HG02885 (cell line): ENCODE measurements at regions not wholly inside any gene's neighbourhood (a gene's known extent, or its start where the extent isn't known, plus 50 kb on each side); places are given as distances from the start of the nearest gene placed in this dataset.
"Not testable (repeated sequence)": the region's sequence is repeated elsewhere in the genome, so short reads cannot be mapped to it uniquely, and the experiment has no call there.

ENCODE experiments used
- ATAC-seq: cut with Tn5 transposase; IDR thresholded peaks from one replicate; pipeline ENCODE4 v1.9.1; 2021; ENCODE audit warnings: mild to moderate bottlenecking; ENCODE audit not compliant: unreplicated experiment, poor library complexity

- no peak for ATAC-seq
Observed at GRCh38 chrX:25805744-25806143, 332.4 kb upstream of the MAGEB18 start.

DNA sequence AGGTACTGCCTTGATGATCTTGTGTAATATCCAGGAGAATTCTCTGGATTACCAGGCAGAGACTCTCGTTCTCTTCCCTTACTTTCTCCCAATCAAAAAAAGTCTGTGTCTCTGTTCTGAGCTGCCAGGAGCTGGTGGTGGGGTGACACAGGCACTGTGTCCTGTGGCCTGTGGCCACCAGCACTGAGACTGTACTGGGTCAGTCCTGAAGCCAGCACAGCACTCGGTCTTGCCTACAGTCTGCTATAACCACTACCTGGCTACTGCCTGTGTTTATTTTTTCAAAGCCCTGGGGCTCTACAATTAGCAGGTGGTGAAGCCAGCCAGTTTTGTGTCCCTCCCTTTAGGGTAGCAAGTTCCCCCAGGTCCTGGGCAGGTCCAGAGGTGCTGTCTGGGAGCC lies 331.1 kb upstream of the MAGEB18 start:
- ATAC-seq, result no peak

DNA sequence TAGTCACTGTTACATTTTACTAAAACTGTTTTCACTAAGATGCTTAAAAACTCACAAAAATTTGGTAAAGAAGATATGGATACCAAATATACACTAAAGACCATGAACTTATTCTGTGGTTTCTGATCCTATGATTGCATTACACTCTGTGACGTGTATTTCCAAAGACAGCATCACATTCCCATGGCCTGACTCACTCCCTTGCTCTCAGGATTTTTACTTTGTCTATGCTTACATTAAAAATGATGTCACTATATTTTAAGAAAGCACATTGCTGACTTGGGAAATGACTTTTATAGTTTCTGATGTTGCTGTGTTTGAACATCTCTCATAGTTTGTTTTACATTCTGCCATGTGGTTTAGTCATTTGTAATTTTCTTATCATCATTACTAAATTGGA lies 327.9 kb upstream of the MAGEB18 start:
- no peak for ATAC-seq

GRCh38 chrX:25819879-25820278 lies 318.3 kb upstream of the MAGEB18 start:
- ATAC-seq, result no peak

GRCh38 chrX:25851141-25851540 lies 287.0 kb upstream of the MAGEB18 start:
- ATAC-seq, result no peak

GRCh38 chrX:25853002-25853479 lies 285.1 kb upstream of the MAGEB18 start:
- ATAC-seq, result no peak

GRCh38 chrX:25858273-25858880 lies 279.8 kb upstream of the MAGEB18 start:
- no peak for ATAC-seq

GRCh38 chrX:25860322-25860721 lies 277.8 kb upstream of the MAGEB18 start:
- ATAC-seq, result no peak

DNA sequence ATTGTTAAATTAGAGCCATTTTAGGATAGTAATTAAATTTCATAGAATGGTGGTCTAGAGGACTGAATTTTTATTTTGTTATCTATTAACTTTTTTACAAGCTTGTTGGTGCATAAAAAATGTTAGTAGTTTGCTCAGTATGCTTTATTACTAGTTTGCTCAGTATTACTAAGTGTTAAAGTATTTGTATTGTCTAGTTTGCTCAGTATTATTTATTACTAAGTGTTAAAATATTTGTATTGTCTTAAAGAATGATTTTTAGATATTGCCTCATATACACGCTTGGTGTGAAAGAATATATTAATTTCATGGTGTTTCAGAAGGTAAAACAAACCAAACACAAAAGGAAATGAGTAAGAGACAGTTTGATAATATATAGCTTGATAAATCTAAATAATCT lies 268.4 kb upstream of the MAGEB18 start:
- no peak for ATAC-seq

DNA sequence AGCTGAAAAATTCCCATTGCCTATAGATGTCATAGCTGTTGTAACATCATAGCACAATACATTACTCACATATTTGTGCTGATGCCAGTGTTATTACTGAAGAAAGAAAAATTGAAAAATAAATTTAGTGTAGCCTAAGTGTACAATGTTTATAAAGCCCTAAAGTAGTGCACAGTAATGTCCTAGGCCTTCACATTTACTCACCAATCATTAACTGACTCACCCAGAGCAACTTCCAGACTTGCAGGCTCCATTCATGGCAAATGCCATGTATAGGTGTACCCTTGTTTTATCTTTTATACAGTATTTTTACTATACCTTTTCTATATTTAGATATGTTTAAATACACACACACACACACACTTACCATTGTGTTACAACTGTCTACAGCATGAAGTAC lies 265.4 kb upstream of the MAGEB18 start:
- ATAC-seq, result no peak

- no peak for ATAC-seq
Observed at GRCh38 chrX:25873196-25873595, 264.9 kb upstream of the MAGEB18 start.

DNA sequence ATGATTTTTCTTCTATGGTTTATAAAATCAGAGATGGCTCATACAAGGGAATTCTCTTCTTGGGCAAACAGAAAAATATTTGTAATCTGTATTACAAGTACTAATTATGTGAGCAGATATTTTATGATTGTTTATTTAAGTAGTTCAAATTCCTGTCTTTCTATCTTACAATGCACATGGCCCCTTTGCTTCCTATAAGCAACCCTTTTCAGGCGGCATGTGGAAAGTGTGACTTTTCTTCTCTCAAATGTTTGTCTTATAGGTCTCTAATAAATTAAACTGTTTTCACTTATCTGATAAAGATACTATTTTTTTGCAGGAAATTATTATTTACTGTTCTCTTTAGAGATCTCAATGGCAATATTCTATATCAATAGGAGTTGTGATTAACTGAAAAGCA lies 259.3 kb upstream of the MAGEB18 start:
- ATAC-seq, result no peak

- not testable (repeated sequence) for ATAC-seq
Observed at GRCh38 chrX:25882503-25882902, 255.6 kb upstream of the MAGEB18 start.

DNA sequence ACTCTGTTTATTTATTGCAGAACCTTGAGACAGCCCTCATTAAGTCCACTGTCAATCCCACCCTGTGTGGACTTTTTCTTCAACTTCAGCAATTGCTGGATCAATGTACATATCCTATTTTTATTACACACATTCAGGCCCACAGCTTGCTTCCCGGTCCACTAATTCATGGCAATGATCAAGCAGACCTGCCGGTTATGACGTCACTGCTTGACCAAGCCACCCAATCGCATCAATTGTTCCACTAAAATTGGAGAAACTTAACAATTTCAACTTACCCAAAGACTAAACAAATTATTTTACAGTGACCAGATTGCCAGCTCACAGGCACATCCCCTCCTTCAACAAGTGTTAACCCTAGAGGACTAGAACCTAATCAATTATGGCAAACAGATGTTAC lies 240.4 kb upstream of the MAGEB18 start:
- no peak for ATAC-seq

DNA sequence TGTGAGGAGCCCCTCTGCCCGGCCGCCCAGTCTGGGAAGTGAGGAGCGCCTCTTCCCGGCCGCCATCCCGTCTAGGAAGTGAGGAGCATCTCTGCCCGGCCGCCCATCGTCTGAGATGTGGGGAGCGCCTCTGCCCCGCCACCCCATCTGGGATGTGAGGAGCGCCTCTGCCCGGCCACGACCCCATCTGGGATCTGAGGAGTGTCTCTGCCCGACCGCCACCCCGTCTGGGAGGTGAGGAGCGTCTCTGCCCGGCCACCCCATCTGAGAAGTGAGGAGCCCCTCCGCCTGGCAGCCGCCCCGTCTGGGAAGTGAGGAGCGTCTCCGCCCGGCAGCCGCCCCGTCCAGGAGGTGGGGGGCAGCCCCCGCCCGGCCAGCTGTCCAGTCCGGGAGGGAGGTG lies 232.4 kb upstream of the MAGEB18 start:
- ATAC-seq, result not testable (repeated sequence)

- no peak for ATAC-seq
Observed at GRCh38 chrX:25925946-25926345, 212.2 kb upstream of the MAGEB18 start.

- no peak for ATAC-seq
Observed at GRCh38 chrX:25928316-25928715, 209.8 kb upstream of the MAGEB18 start.

DNA sequence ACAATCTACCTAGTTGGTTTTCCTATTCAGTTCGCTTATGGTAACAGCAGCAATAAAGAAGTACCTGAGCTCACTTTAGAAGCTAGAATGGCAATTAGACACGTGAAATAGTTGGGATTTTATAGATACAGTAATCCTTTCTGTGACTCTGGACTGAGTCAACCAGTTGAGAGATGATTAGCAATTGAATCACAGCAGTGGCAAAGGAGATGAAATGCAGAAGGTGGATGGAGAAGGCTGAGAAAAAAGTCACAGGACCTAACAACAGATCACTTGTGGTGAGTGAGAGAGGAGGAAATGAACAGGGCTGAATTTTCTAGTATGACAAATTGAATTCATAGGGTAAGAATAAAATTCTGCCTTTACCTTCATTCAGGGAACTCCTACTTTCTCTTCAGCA lies 197.1 kb upstream of the MAGEB18 start:
- ATAC-seq, result no peak

DNA sequence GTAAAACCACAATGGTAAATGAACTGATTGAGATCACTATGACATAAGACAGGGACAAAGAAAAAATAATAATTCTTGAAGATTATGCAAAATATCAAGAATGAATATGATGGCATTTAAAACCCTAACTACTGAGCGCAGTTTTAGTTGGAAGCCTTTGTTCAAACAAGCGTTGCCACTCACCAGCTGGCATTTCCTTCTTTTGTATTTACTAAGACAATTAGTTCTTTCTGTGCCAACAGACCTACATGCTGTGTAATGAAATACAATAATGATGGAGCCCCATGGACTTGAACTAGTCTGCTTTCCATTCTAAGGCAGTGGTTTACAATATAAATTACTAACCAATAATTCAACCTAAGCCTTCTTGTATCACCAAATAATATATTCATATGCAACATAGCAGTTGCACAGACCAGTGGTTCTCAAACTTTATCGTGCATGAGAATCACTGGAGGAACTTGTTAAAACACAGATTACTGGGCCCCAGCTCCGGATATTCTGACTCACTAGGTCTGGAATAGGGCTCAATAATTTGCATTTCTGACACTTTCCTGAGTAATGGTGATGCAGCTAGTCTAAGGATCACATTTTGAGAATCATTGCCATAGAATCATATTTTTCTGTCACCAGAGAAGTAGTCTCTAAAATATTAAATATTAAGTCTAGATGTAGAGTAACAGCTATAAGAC lies 196.4 kb upstream of the MAGEB18 start:
- no peak for ATAC-seq

DNA sequence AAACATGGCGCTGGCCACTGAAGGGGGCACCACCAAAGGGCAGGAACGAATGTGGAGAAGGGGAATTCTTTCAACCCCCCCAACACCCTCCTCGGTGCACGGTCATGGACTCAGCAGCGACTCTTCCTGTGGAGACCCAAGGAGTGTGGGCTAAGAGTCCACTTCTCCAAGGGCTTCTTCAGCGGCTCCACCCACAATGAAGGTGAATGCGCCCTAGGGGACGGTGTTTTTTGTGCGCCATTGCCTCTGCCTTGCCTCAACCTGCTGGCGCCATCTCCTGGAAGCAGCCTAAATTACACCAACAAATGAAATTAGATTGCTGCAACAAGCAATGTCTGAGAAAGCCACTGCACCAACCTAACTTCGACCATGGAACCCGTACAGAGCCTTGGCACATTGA lies 169.2 kb upstream of the MAGEB18 start:
- ATAC-seq, result peak; percentile 50

GRCh38 chrX:25976683-25977310 lies 161.3 kb upstream of the MAGEB18 start:
- ATAC-seq, result no peak

DNA sequence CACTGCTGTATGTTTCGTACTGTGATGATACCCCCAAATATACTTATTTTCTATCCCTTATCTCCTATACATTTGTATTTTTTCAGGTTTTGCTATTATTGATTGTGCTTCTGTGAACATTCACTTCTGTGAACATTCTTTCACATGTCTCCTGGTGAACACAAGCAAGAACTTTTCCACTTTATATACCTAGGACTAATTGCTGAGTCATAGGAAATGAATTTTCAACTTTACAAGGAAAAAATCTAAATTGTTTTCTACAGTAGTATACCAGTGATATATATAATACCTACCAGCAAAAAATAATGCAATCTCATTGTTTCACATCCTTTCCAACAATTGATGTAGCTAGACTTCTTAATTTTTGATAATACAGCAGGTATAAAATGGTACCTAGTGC lies 139.5 kb upstream of the MAGEB18 start:
- ATAC-seq, result no peak
